GM21786 (cell line): ENCODE measurements at regions not wholly inside any gene's neighbourhood (a gene's known extent, or its start where the extent isn't known, plus 50 kb on each side); places are given as distances from the start of the nearest gene placed in this dataset.

Experiments used
- ATAC-seq: cut with Tn5 transposase; IDR thresholded peaks from one replicate; pipeline ENCODE4 v1.9.1; 2021; ENCODE audit not compliant: unreplicated experiment

DNA sequence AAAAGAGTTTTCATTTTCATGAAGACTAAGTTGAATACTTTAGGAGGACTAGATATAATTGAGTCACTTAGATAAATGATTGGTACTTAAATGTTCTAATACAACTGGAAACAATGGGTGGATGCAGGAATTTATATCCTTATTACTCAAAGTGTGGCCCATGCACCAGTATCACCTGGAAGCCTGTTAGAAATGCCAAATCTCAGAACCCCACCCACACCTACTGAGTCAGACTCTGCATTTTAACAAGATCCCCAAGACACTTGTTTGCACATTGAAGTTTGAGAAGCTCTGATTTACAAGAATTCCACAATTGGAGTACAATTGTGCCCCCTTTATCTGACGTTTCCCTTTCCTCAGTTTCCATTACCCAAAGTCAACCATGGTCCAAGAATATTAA, 239.0 kb downstream of the AUH start:
- ATAC-seq = no peak

DNA sequence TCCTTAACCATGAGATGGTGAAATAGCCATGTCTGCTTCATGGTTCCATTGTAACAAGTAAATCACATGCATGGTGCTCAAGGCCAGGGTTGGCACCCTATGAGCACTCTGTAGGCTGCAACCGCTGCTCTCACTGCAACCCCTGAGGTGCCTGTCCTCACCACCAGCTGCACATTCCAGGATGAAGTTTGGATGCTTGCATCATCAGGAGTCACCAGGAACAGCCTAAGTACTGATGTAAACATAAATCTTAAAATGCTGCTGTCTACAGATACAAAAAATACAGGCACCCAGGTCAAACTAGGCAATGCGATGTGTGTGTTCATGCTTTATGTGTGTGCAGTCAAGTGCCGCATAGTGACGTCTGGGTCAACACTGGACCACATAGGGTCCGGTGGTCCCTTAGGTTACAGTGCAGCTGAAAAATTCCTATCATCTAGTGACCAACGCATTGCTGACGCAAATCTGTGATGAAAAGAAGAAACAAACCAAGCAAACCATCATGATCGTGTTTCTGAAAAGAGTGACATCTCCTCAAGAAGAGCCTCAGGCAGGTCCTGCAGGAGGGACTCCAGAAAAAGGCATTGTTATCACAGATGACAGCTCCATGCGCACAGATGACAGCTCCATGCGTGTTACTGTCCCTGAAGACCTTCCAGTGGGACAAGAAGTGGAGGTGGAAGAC, 234.8 kb downstream of the AUH start:
- no peak for ATAC-seq

DNA sequence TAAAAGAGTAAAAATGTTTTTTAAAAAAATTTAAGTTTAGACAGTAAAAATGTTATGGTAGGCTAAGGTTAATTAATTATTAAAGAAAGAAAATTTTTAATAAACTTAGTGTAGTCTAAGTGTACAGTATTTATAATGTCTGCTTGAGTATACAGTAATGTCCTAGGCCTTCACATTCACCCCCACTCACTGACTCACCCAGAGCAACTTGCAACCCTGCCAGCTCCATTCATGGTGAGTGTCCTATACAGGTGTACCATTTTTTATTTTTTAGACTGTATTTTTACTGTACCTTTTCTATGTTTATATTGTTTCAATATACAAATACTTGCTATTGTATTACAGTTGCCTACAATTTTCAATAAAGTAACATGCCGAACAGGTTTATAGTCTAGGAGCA, 234.1 kb downstream of the AUH start:
- ATAC-seq = no peak

DNA sequence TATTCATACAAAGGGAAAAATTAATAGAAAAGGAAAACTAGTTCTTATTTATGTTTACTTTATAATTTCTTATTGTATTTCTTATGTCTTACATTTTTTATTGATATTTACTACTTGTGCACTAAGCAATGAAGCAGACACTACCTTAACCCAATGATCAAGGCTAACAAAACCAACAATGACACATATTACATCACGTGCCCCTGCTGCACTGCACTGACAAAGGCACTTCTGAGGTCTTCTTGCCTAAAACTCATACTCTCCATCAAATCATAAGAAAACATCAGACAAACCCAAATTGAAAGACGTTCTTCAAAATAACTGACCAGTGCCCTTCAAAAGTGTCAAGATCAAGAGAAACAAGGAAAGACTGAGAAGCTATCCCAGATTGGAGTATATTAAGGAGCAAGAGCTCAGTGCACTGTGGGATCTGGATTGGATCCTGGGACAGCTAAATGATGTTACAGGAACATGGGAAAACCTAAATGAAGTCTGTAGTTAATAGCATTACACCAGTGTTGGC, 230.9 kb downstream of the AUH start:
- no peak for ATAC-seq

DNA sequence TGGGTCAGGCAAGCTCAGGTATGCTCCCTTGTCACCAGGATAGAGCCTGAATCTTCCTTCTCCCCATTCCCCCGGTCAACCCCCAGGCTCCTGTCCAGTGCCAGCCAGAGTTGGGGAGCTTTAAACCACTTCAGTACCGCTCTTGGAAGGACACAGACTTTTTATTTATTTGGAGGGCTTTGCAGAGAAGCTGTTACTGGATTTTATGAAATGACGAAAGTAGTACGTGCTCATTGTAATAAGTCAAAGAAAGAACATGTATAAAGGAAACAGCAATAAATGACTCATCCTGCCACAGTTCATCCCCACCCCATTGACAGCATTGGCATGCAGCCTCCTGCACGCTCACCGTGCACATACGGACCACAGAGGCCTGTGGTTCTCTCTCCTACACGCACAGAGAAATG, 230.3 kb downstream of the AUH start:
- ATAC-seq = no peak

DNA sequence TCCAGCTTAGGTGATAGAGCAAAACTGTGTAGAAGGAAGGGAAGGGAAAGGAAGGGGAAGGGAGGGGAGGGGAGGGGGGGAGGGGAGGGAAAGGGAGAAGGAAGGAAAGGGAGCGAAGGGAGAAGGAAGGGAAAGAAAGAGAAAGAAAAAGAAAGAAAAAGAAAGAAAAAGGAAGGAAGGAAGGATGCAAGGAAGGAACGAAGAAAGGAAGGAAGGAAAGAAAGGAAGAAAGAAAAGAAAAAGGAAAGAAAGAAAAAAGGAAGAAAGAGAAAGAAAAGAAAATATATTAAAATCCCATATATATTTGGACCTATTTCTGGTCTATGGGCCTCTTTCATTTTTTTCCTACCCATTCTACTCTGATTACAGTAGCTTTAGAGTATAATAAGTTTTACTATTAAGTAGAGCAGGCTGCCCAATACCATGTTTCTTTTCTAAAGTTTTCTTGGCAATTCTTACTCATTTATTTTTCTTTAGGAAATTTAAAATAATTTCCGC, 229.1 kb downstream of the AUH start:
- no peak for ATAC-seq

DNA sequence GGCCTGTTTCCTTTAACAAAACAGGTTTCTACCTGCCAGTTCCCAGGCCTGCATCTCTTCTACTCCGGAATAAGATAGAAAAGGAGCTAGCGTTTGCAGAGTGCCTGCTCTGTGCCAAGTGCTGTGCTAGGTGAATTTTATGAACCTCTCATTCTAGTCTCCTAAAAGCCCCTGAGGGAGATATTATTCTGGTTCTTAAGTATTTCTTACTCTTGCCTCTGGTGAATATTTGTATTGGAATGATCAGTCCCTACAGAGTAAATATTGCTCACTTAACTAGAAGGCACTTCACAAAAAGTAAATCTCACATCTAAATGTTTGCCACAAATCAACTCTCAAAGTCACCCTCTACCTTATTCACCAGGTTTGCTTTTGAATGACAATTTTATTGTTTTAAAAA, 227.1 kb downstream of the AUH start:
- ATAC-seq = no peak

DNA sequence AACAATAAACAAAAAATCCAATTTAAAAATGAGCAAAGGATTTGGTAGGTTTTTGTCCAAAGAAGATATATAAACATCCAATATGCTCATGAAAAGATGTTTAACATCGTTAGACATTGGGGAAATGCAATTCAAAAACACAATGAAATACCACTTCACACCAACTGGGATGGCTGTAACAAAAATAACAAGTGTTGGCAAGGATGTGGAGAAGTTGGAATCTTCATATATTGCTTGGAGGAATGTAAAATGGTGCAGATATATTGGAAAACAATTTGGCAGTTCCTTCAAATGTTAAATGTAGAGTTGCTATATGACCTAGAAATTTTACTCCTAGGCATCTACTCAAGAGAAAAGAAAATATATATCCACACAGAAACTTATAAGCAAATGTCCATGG, 224.3 kb downstream of the AUH start:
- no peak for ATAC-seq

DNA sequence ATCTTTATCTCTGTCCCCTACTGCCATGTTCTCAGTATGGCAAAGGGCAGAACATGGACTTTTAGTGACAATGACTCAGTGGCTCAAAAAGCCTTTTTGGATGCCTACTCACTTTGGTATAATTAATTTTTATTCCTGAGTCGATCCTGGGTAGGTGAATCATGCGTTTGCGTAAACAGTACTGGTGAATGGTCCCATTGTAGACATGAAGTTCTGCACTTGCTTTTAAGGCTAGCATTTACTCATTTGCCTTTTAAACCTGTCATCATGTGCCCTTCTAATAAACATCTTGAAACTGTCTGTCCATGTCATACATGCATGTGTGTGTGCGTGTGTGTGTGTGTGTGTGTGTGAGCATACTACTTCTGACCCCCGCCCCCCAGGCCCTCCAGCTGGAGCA, 223.0 kb downstream of the AUH start:
- ATAC-seq = no peak

DNA sequence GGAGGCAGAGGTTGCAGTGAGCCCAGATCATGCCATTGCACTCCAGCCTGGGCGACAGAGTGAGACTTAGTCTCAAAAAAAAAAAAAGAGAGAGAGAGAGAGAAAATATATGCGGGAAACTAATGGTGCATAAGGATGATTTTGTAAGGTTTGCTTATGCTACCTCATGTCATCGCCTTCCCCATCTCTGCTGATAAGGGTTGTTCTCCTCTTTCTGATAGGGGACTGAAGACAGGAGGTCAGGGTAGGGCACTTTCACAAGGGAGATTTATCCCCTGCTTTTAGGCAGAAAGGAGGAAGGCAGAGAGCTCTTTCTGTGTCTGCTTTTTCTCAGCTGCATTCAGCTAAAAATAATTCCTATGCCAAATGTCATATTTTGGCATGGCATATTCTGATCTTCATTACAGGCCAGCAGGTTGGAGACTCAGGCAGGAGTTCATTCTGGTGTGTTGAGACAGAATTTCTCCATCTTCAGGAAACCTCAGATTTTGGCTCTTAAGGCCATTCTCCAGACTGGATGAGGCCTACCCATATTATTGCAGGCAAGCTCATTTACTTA, 220.2 kb downstream of the AUH start:
- ATAC-seq = no peak

DNA sequence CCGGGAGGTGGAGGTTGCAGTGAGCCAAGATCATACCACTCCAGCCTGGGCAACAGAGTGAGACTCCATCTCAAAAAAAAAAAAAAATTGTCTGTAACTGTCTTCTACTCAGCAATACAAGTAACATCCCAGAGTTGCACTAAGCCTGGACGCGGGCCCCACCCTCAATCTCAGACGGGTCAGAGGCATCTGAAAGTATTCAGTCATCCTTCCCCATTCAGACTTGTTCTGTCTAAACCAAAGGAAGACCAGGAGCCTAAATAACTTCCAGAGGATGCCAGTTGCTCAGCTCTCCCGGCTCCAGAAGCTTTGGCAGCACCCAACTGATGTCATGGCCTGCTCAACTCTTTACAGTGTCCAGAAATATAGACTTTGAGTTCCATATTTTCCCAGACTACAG, 218.6 kb downstream of the AUH start:
- no peak for ATAC-seq

DNA sequence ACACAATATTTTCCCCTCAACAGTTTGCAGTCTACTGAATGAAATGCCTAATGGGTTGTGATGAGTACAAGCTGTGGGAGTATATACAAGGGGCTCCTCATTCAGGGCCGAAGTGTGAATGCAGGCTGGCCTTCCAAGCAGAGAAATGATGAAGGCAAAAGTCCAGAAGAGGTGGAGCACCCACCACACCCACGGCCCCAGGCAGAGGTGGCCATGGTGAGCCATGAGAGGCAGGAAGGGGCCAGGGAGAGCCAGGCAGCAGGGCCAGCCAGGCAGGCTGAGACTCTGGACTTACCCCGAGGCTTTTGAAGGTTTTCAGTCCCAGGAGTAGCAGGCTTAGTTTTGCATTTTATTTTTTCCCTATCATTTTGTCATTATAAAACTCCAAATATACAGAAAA, 218.1 kb downstream of the AUH start:
- ATAC-seq = no peak

DNA sequence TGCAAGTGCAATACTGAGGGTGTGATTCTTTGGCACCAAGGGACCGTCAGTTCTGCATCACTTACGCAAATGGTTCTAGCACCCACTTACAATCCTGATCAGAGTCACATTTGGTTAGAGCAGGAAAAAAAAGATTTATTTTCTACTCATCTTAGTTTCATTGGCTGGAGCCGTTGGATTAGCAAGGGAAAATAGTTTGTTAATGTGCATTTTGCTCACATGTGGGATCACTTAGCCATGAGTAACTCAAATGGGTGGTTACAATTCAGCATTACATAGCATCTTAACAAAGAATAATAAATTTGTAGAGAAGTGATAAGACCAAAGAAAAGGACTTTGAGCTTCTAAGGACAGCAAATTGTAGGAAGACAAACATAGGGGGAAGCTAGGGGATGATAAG, 216.9 kb downstream of the AUH start:
- ATAC-seq = no peak

DNA sequence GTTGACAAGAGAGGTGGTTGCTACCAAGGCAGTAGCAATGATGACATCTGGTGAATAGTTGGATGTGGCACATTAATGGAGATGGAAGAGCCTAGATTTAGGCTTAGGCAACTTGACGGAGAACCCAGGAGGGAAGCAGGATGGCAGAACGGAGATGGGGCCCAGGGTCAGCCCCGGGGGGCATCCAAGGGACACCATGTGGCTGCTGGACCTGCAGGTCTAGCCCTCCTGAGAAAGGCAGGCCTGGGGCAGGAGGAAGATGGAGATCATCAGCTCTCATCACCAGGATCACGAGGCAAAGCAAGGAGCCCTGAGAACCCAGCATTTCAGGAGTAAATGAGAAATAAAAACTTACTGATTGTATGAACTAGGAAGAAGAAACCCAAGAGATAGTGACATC, 216.2 kb downstream of the AUH start:
- no peak for ATAC-seq

DNA sequence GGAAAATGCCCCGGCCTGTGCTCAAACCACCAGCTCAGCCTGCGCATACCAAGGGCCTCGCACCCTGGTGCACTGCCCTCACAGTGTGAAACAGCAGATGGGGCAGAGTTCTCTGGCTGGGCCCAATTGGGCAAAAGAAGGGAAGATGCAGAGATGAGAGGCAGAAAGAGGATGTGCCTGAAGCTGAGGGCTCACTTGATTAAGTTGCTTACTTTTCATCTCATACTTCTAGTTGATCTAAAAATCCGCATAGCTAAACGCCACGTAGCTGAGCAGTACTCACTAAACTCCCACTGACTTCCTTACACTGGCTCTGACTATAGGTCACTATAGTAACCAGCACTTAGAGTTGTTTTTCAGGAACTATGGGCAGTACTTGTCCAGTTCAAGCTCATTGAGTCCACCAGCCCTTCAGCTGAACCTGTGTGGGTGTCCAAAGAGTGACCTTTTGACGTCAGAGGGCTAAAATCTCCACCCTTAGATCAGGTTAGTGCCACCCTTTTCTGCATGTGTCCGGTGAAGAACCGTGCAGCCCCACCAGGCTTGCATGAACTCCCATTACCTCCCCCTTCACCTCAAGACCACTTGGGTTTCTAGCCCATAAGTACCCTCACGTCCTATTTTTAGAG, 215.2 kb downstream of the AUH start:
- ATAC-seq = no peak

DNA sequence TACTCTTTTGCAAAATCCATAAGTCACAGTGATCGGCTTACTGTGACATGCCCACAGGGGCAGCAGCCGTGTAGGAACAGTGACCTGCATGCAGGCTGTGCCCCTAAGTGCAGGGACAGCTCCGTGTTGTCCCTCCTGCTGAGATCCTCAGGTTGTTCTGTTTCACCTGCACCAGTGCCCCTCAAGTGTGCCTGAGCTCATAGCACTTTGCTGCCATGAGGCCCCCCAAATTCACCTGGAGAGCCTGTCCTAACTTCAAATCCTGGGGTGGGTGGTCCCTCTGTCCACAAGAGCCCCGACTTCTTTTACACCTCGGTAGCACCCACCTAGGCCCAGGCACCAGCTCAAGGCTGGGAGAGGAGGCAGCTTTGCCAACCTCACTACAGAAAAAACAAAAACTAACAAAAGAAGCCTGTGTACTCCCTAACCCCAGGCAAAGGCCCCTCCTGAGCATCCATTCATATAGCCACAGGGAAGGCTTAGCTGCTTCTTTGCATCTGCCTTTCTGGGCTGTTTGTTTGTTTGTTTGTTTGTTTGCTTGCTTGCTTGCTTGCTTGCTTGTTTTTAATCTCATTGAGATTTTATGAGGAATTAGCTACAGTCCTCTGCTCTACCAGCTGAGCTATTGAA, 214.5 kb downstream of the AUH start:
- no peak for ATAC-seq

DNA sequence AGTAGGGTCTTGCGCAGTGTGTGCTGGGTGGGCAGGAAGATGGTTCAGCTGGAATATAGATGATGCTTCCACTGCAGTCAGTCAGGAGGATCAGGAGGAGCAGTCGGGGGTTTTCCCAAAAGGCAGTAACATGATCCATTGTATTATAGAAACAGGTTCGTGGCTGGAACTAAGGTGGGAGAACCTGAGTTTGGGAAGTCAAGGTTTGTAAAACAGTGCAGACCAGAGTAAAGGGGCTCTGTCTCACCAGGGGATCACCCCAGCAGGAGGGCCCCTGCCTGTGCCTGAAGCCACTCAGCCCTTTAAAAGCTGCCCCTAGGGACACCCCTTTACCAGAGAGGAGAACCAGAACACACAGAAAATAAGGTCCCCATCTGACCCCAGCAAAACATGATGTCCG, 213.4 kb downstream of the AUH start:
- ATAC-seq = no peak

DNA sequence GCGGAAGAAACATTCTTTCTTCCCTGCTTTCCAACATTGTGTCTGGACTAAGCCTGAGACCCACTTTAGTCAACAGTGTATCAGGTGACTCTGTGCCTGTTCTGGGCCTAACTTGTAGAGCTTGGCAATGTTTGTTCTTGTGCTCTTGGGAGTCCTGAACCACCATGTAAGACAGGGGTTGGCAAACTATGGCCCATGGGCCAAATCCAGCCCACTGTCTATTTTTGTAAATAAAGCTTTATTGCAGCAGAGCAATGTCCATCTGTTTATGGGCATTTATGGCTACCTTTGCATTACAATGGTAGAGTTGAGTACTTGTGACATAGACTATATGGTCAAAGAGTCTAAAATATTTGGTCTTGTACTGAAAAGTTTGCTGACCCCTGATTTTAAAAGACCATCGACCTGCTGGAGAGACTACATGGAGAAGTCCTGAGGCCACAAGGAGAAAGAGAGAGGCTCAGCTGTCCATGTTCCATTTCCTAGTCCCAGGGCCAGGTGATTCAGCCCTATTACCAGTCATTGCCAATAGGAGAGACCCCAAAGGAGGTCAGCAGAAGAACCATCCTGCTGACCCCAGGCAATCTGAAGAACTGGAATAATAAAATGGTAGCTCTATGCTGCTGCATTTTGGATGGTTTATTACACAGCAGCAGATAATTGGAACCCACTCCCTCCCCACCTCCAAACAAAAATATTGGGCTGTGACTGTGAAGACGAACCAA, 211.3 kb downstream of the AUH start:
- no peak for ATAC-seq

DNA sequence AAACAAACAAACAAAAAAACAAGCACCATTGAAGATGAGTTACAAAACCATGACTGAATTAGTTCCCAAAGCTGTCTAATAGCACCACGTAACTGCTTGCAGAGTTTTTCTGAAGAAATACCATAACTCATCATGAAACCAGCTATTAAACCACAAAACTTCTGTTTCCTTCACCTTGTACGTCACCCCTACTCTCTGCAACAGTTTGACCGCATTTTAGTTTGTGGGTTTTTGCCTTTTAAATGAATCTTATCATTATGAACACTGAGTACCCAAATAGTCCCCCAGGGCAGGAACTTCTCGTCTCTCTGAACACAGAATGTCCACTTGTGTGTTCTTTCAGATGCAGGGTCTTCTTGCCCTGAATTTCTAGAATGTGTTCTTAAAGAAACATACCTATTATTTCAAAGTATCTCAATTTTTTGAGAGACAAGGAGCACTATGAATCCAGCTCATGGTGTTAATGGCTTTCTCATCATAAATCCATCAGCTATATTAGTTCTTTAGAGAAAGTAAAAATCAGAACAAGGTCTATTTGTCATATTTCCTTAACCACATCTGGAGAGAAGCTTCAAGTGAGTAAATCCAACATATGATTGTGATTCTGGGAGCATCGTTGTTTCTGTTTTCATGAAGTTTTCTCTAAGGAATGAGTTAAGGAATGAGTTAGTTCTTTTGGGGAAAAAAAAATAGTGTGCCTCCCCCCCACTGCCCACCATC, 210.6 kb downstream of the AUH start:
- peak; percentile 72 for ATAC-seq

DNA sequence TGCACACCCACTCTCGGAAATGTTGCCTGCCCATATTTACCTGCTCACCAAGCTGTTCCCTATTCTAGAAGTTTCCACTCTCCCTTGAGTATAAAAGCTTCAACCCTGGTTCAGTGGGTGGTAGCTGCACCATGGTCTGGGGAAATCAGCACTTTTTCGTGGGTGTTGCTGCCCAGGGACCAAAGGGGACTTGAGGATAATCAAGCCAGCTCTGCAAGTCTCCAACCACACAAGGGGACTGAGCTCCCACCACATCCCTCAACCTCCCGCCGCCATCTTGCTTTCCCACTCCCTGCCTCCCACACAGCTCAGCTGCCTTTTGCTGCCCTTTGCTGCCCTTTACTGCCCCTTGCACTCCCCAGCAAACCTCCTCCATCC, 210.0 kb downstream of the AUH start:
- no peak for ATAC-seq

DNA sequence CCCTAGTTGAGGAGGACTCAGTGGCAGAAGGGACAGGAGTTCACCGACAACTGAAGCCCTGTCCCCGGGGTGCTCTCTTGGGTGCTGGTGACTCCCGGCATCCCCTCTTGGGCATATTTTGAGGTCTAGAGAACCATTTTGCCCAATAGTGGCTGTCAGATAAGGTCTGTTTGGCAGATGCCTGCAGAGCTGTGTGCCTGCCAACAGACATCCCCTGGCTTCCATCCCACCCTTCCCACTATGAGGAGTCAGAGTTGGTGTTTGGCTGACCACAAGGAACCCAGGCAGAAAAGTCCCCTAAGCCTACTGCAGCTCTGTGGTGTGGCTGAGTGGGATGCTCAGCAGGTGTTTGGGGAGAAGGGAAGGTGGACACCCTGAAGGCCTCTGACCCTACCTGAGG, 207.0 kb downstream of the AUH start:
- ATAC-seq = no peak
